H1 (cell line): ENCODE measurements at regions not wholly inside any gene's neighbourhood (a gene's known extent, or its start where the extent isn't known, plus 50 kb on each side); places are given as distances from the start of the nearest gene placed in this dataset.
A peak's percentile ranks its signal among the peaks of the same experiment; 100 is the strongest.

ENCODE experiments used
- CTCF ChIA-PET: fragments of 300-600 bp; sonication (Branson Sonifier 250); formaldehyde crosslinking; loops from one replicate; lab custom pipeline; 2021; ENCODE audit not compliant: partially characterized antibody; lab: Charles Lee
- POLR2A ChIA-PET: fragments of 300-600 bp; sonication (Branson Sonifier 250); formaldehyde crosslinking; loops from one replicate; lab custom pipeline; 2021; ENCODE audit warnings: inconsistent platforms; ENCODE audit not compliant: partially characterized antibody; lab: Charles Lee
- DNase-seq, 2 experiments: peaks; one replicate each; pipeline versions ENCODE4 v3.0.0 to v3.0.0-alpha.2; 2010 to 2022; ENCODE audit warnings: low spot score in 2 of 2, low read depth in 1 of 2, mixed read lengths in 1 of 2
- FAIRE-seq: peaks from 2 replicates; lab custom pipeline; 2011; peaks lifted over from hg19 to GRCh38; lab: Jason Lieb, UNC
- H2AFZ ChIP-seq: 2 replicates; pipeline ENCODE4 v1.8.1; 2012; ENCODE audit warnings: low read length, inconsistent platforms
- H2AK5ac ChIP-seq: 2 replicates; pipeline ENCODE4 v1.6.1; 2013; ENCODE audit warnings: low read depth, low read length
- H2BK120ac ChIP-seq: replicated peaks from 2 replicates; pipeline ENCODE3; 2013; ENCODE audit warnings: low read depth, low read length, inconsistent platforms
- H2BK12ac ChIP-seq: 2 replicates; pipeline ENCODE4 v1.6.1; 2013; ENCODE audit warnings: low read depth, low read length
- H2BK15ac ChIP-seq: 2 replicates; pipeline ENCODE4 v1.6.1; 2013; ENCODE audit warnings: low read length
- H2BK20ac ChIP-seq: 2 replicates; pipeline ENCODE4 v1.6.1; 2013; ENCODE audit warnings: low read length
- H2BK5ac ChIP-seq: 2 replicates; pipeline ENCODE4 v1.6.1; 2013; ENCODE audit warnings: low read depth, low read length
- H3K14ac ChIP-seq: 2 replicates; pipeline ENCODE4 v1.6.1; 2013; ENCODE audit warnings: inconsistent platforms; ENCODE audit not compliant: insufficient read length
- H3K18ac ChIP-seq: 2 replicates; pipeline ENCODE4 v1.6.1; 2013; ENCODE audit warnings: low read length; ENCODE audit errors: extremely low read depth
- H3K23ac ChIP-seq: 2 replicates; pipeline ENCODE4 v1.6.1; 2013; ENCODE audit warnings: inconsistent platforms; ENCODE audit not compliant: insufficient read length
- H3K23me2 ChIP-seq: 2 replicates; pipeline ENCODE4 v1.6.1; 2013; ENCODE audit warnings: low read depth, low read length
- H3K27ac ChIP-seq: 2 replicates; pipeline ENCODE4 v1.6.1; 2011; ENCODE audit warnings: low read depth, low read length, inconsistent platforms
- H3K27me3 ChIP-seq, 4 experiments: replicated peaks in 1 of 4; 1 replicate in 1 of 4; 2 replicates in 3 of 4; pipeline versions ENCODE4 v1.6.1 to v1.8.1; 2011 to 2013; ENCODE audit warnings: low read length in 3 of 4, mild to moderate bottlenecking in 3 of 4, inconsistent platforms in 2 of 4, mixed read lengths in 2 of 4, moderate library complexity in 1 of 4; ENCODE audit not compliant: control insufficient read depth in 3 of 4, insufficient read depth in 3 of 4; ENCODE audit errors: extremely low read depth in 1 of 4
- H3K36me3 ChIP-seq, 4 experiments: 2 replicates each; pipeline versions ENCODE4 v1.6.1 to v1.8.1; 2011 to 2013; ENCODE audit warnings: mild to moderate bottlenecking in 4 of 4, low read length in 3 of 4, moderate library complexity in 2 of 4, control low read depth in 1 of 4, inconsistent platforms in 1 of 4; ENCODE audit not compliant: insufficient read depth in 4 of 4, control insufficient read depth in 2 of 4
- H3K4ac ChIP-seq: replicated peaks from 2 replicates; pipeline ENCODE3; 2013; ENCODE audit warnings: low read length, low read depth, mixed read lengths, inconsistent platforms; ENCODE audit not compliant: insufficient read length
- H3K4me1 ChIP-seq, 4 experiments: replicated peaks in 1 of 4; 1 replicate in 1 of 4; 2 replicates in 3 of 4; pipeline versions ENCODE4 v1.6.1 to v1.8.1; 2011 to 2013; ENCODE audit warnings: low read length in 3 of 4, inconsistent platforms in 2 of 4, mixed read lengths in 1 of 4; ENCODE audit not compliant: insufficient read depth in 4 of 4, control insufficient read depth in 3 of 4
- H3K4me2 ChIP-seq, 2 experiments: 2 replicates each; pipeline versions ENCODE4 v1.6.1 to v1.8.1; 2011 to 2013; ENCODE audit warnings: low read depth in 2 of 2, low read length in 2 of 2, control low read depth in 1 of 2, inconsistent platforms in 1 of 2, mild to moderate bottlenecking in 1 of 2; ENCODE audit not compliant: insufficient read depth in 1 of 2
- H3K4me3 ChIP-seq, 4 experiments: fragments of 200-600, 300-600 bp in 1 of 4; sonication (generic), shearing (Covaris generic), sonication (Bioruptor Twin) in 1 of 4; 2 replicates each; pipeline versions ENCODE4 v1.5.1 to v1.8.1; 2011 to 2016; ENCODE audit warnings: low read length in 4 of 4, low read depth in 3 of 4, control low read depth in 2 of 4, inconsistent platforms in 2 of 4, mild to moderate bottlenecking in 2 of 4, mixed read lengths in 1 of 4, moderate library complexity in 1 of 4; ENCODE audit not compliant: insufficient read depth in 2 of 4; ENCODE audit errors: extremely low read depth in 1 of 4
- H3K56ac ChIP-seq: replicated peaks from 2 replicates; pipeline ENCODE3; 2013; ENCODE audit warnings: low read depth, mild to moderate bottlenecking, mixed read lengths, low read length, inconsistent platforms; ENCODE audit not compliant: insufficient read length
- H3K79me1 ChIP-seq: 2 replicates; pipeline ENCODE4 v1.6.1; 2013; ENCODE audit warnings: low read depth, low read length, control low read depth
- H3K79me2 ChIP-seq, 2 experiments: 2 replicates each; pipeline versions ENCODE4 v1.6.1 to v1.8.1; 2012 to 2013; ENCODE audit warnings: low read length in 2 of 2, mild to moderate bottlenecking in 2 of 2, inconsistent platforms in 1 of 2; ENCODE audit not compliant: insufficient read depth in 2 of 2, control insufficient read depth in 1 of 2
- H3K9ac ChIP-seq, 4 experiments: replicated peaks in 1 of 4; 1 replicate in 1 of 4; 2 replicates in 3 of 4; pipeline versions ENCODE4 v1.6.1 to v1.8.1; 2011 to 2013; ENCODE audit warnings: low read depth in 3 of 4, low read length in 3 of 4, control low read depth in 2 of 4, mild to moderate bottlenecking in 2 of 4, moderate library complexity in 2 of 4, inconsistent platforms in 1 of 4; ENCODE audit errors: extremely low read depth in 1 of 4
- H3K9me3 ChIP-seq, 2 experiments: 2 replicates each; pipeline versions ENCODE4 v1.6.1 to v1.8.1; 2012 to 2013; ENCODE audit warnings: mild to moderate bottlenecking in 2 of 2, moderate library complexity in 2 of 2, control low read depth in 1 of 2, inconsistent platforms in 1 of 2, low read depth in 1 of 2, low read length in 1 of 2, mixed read lengths in 1 of 2; ENCODE audit not compliant: insufficient read depth in 2 of 2
- H4K20me1 ChIP-seq, 2 experiments: replicated peaks in 1 of 2; 2 replicates each; pipeline versions ENCODE3 to v1.8.1; 2011 to 2013; ENCODE audit warnings: inconsistent platforms in 2 of 2, low read length in 2 of 2, mild to moderate bottlenecking in 1 of 2; ENCODE audit not compliant: insufficient read depth in 2 of 2, control insufficient read depth in 1 of 2
- H4K5ac ChIP-seq: 2 replicates; pipeline ENCODE4 v1.6.1; 2013; ENCODE audit warnings: low read length, low read depth, mixed read lengths, inconsistent platforms; ENCODE audit not compliant: insufficient read length
- H4K8ac ChIP-seq: 2 replicates; pipeline ENCODE4 v1.8.0; 2013; ENCODE audit warnings: mild to moderate bottlenecking, moderate library complexity, low read length, inconsistent platforms; ENCODE audit not compliant: insufficient read depth; ENCODE audit errors: extremely low read depth
- H4K91ac ChIP-seq: replicated peaks from 2 replicates; pipeline ENCODE3; 2013; ENCODE audit warnings: low read length, mixed read lengths, inconsistent platforms; ENCODE audit not compliant: insufficient read length
- ASH2L ChIP-seq: fragments of 200-600, 300-600 bp; sonication (generic); IDR thresholded peaks from one replicate; pipeline ENCODE4 v1.7.1; 2017; ENCODE audit warnings: low read length
- BRCA1 ChIP-seq: IDR thresholded peaks from 2 replicates; pipeline ENCODE4 v1.6.1; 2012; ENCODE audit warnings: low read depth, low read length, improper control_type of control experiment
- CBX5 ChIP-seq: fragments of 300-800, 300-1000 bp; sonication (generic); IDR thresholded peaks from 2 replicates; pipeline ENCODE4 v1.7.1; 2016; ENCODE audit warnings: antibody characterized with exemption, low read length, low read depth
- GABPA ChIP-seq: IDR thresholded peaks from 2 replicates; pipeline ENCODE4 v1.6.1; 2011; ENCODE audit warnings: mild to moderate bottlenecking, low read length, moderate library complexity, borderline replicate concordance; ENCODE audit not compliant: insufficient read depth
- KDM4A ChIP-seq: IDR thresholded peaks from one replicate; pipeline ENCODE4 v1.7.1; 2012; ENCODE audit warnings: low read depth, mild to moderate bottlenecking, moderate library complexity, low read length, inconsistent platforms; ENCODE audit not compliant: severe bottlenecking
- NRF1 ChIP-seq: IDR thresholded peaks from 2 replicates; pipeline ENCODE4 v1.6.1; 2011; ENCODE audit warnings: mild to moderate bottlenecking, low read depth, low read length, improper control_type of control experiment
- RBBP5 ChIP-seq: IDR thresholded peaks from 2 replicates; pipeline ENCODE4 v1.7.1; 2012; ENCODE audit warnings: low read depth, mild to moderate bottlenecking, inconsistent platforms, low read length, moderate library complexity, borderline replicate concordance
- SP2 ChIP-seq: IDR thresholded peaks from 2 replicates; pipeline ENCODE4 v1.6.1; 2012; ENCODE audit warnings: mild to moderate bottlenecking, low read length, inconsistent platforms
- SP4 ChIP-seq: IDR thresholded peaks from 2 replicates; pipeline ENCODE4 v1.6.1; 2012; ENCODE audit warnings: low read length, inconsistent platforms
- WGBS, 2 experiments: shearing (Covaris generic) in 1 of 2; methylation state at CpG; one replicate each; pipeline versions ENCODE4 v1.1.6 to v1.1.7; 2013 to 2015; ENCODE audit warnings: low lambda C conversion rate in 2 of 2, mixed read lengths in 2 of 2, inconsistent platforms in 1 of 2, low coverage in 1 of 2, missing lambda C conversion rate in 1 of 2; ENCODE audit not compliant: insufficient replicate concordance in 2 of 2, insufficient coverage in 1 of 2, insufficient read length in 1 of 2; ENCODE audit errors: extremely low coverage in 1 of 2, missing lambda C conversion rate in 1 of 2; 5-methylcytosine and 5-hydroxymethylcytosine counted together
- TF ChIP-seq, protein P1 (sequence below): IDR thresholded peaks from 2 replicates; pipeline ENCODE4 v1.6.1; 2011; ENCODE audit warnings: low read length, improper control_type of control experiment

DNA sequence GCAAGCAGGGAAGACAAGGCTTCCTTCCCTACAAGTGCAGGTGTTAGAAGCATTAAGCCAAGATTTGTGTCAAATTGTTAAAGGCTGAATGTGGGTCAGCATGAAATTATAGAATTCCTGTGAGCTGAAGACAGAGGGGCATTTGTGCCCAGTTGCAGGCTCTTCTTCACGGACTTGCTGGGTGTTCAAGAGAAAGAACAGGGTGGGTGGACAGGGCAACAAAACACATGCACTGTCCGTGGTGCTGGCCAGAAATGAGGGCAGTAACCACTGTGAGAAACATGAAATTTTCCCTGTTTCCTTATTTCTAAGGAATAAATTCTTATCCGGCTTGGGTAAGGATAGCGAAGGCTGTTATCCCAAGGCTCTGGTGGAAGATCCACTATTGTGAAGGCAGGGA lies 579.5 kb upstream of the HTR1E start:
- POLR2A ChIA-PET: no interaction called here
- H4K20me1 ChIP-seq: no peaks in the 10 kb centered on the region
- no peak overlapping the region for H4K91ac ChIP-seq
- FAIRE-seq (no peak), DNase-seq (peak in 1 of 2 experiments; percentile 47)
- no peak overlapping the region for H3K18ac ChIP-seq
- H3K4me2 ChIP-seq: no peak overlapping the region
- no peak overlapping the region for H3K9ac ChIP-seq
- H2BK15ac ChIP-seq: no peak overlapping the region
- no peaks in the 10 kb centered on the region for H3K27me3 ChIP-seq
- no peak overlapping the region for H2BK12ac ChIP-seq
- H3K79me2 ChIP-seq: no peaks in the 10 kb centered on the region
- H3K23ac ChIP-seq: no peak overlapping the region
- H2BK5ac ChIP-seq: no peak overlapping the region
- H3K79me1 ChIP-seq: no peaks in the 10 kb centered on the region
- no peak overlapping the region for H3K27ac ChIP-seq
- no peak overlapping the region for H2AFZ ChIP-seq
- H3K56ac ChIP-seq: no peak overlapping the region
- no peaks in the 10 kb centered on the region for H3K4me1 ChIP-seq
- no peak overlapping the region for H2BK120ac ChIP-seq
- no peak overlapping the region for H4K5ac ChIP-seq
- CTCF ChIA-PET: interaction anchor here (0.7 kb wide), 1 partner anchor 29 kb away, joined by 3 read pairs; no protein-coding TSS in a partner anchor
- WGBS, 2 experiments: 90% methylated on average over 4 of the region's 4 CpGs; no CpG with 5 or more reads in 1 of the 2 experiments
- no peak overlapping the region for H4K8ac ChIP-seq
- no peaks in the 10 kb centered on the region for H3K36me3 ChIP-seq
- H3K14ac ChIP-seq: no peak overlapping the region
- no peak overlapping the region for H3K4me3 ChIP-seq
- H2AK5ac ChIP-seq: no peak overlapping the region
- H3K4ac ChIP-seq: no peak overlapping the region
- H3K23me2 ChIP-seq: no peaks in the 10 kb centered on the region
- TF ChIP-seq BRCA1 (no peak), ASH2L (no peak), GABPA (no peak), SP2 (no peak), KDM4A (no peak), CBX5 (no peak), NRF1 (no peak), SP4 (no peak), RBBP5 (no peak)
- TF ChIP-seq, protein P1, sequence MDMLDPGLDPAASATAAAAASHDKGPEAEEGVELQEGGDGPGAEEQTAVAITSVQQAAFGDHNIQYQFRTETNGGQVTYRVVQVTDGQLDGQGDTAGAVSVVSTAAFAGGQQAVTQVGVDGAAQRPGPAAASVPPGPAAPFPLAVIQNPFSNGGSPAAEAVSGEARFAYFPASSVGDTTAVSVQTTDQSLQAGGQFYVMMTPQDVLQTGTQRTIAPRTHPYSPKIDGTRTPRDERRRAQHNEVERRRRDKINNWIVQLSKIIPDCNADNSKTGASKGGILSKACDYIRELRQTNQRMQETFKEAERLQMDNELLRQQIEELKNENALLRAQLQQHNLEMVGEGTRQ: no peak
- H2BK20ac ChIP-seq: no peak overlapping the region
- H3K9me3 ChIP-seq: no peaks in the 10 kb centered on the region
